H1 (cell line): ENCODE measurements at regions not wholly inside any gene's neighbourhood (a gene's known extent, or its start where the extent isn't known, plus 50 kb on each side); places are given as distances from the start of the nearest gene placed in this dataset.

Source experiments
- SUZ12 ChIP-seq: fragments of 200-600 bp; sonication (generic); IDR thresholded peaks from 2 replicates; pipeline ENCODE4 v1.6.1; 2012; ENCODE audit warnings: mild to moderate bottlenecking, inconsistent platforms, low read length, moderate library complexity, mixed read lengths
- TF ChIP-seq, protein P1 (sequence below): fragments of 300-600 bp; sonication (generic); IDR thresholded peaks from 2 replicates; pipeline ENCODE4 v1.7.1; 2012; ENCODE audit warnings: low read length, moderate library complexity, mild to moderate bottlenecking, inconsistent platforms; ENCODE audit not compliant: insufficient replicate concordance

- TF ChIP-seq, protein P1, sequence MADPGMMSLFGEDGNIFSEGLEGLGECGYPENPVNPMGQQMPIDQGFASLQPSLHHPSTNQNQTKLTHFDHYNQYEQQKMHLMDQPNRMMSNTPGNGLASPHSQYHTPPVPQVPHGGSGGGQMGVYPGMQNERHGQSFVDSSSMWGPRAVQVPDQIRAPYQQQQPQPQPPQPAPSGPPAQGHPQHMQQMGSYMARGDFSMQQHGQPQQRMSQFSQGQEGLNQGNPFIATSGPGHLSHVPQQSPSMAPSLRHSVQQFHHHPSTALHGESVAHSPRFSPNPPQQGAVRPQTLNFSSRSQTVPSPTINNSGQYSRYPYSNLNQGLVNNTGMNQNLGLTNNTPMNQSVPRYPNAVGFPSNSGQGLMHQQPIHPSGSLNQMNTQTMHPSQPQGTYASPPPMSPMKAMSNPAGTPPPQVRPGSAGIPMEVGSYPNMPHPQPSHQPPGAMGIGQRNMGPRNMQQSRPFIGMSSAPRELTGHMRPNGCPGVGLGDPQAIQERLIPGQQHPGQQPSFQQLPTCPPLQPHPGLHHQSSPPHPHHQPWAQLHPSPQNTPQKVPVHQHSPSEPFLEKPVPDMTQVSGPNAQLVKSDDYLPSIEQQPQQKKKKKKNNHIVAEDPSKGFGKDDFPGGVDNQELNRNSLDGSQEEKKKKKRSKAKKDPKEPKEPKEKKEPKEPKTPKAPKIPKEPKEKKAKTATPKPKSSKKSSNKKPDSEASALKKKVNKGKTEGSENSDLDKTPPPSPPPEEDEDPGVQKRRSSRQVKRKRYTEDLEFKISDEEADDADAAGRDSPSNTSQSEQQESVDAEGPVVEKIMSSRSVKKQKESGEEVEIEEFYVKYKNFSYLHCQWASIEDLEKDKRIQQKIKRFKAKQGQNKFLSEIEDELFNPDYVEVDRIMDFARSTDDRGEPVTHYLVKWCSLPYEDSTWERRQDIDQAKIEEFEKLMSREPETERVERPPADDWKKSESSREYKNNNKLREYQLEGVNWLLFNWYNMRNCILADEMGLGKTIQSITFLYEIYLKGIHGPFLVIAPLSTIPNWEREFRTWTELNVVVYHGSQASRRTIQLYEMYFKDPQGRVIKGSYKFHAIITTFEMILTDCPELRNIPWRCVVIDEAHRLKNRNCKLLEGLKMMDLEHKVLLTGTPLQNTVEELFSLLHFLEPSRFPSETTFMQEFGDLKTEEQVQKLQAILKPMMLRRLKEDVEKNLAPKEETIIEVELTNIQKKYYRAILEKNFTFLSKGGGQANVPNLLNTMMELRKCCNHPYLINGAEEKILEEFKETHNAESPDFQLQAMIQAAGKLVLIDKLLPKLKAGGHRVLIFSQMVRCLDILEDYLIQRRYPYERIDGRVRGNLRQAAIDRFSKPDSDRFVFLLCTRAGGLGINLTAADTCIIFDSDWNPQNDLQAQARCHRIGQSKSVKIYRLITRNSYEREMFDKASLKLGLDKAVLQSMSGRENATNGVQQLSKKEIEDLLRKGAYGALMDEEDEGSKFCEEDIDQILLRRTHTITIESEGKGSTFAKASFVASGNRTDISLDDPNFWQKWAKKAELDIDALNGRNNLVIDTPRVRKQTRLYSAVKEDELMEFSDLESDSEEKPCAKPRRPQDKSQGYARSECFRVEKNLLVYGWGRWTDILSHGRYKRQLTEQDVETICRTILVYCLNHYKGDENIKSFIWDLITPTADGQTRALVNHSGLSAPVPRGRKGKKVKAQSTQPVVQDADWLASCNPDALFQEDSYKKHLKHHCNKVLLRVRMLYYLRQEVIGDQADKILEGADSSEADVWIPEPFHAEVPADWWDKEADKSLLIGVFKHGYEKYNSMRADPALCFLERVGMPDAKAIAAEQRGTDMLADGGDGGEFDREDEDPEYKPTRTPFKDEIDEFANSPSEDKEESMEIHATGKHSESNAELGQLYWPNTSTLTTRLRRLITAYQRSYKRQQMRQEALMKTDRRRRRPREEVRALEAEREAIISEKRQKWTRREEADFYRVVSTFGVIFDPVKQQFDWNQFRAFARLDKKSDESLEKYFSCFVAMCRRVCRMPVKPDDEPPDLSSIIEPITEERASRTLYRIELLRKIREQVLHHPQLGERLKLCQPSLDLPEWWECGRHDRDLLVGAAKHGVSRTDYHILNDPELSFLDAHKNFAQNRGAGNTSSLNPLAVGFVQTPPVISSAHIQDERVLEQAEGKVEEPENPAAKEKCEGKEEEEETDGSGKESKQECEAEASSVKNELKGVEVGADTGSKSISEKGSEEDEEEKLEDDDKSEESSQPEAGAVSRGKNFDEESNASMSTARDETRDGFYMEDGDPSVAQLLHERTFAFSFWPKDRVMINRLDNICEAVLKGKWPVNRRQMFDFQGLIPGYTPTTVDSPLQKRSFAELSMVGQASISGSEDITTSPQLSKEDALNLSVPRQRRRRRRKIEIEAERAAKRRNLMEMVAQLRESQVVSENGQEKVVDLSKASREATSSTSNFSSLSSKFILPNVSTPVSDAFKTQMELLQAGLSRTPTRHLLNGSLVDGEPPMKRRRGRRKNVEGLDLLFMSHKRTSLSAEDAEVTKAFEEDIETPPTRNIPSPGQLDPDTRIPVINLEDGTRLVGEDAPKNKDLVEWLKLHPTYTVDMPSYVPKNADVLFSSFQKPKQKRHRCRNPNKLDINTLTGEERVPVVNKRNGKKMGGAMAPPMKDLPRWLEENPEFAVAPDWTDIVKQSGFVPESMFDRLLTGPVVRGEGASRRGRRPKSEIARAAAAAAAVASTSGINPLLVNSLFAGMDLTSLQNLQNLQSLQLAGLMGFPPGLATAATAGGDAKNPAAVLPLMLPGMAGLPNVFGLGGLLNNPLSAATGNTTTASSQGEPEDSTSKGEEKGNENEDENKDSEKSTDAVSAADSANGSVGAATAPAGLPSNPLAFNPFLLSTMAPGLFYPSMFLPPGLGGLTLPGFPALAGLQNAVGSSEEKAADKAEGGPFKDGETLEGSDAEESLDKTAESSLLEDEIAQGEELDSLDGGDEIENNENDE: no peak
- no peak for TF ChIP-seq SUZ12
- TF ChIP-seq, all 59 proteins: peak for 0
Observed at GRCh38 chr1:217196616-217197015, 434.3 kb downstream of the GPATCH2 start (continued).
